Islet of Langerhans (tissue), 1 donor: ENCODE measurements at regions not wholly inside any gene's neighbourhood (a gene's known extent, or its start where the extent isn't known, plus 50 kb on each side); places are given as distances from the start of the nearest gene placed in this dataset.
"Not testable (repeated sequence)": the region's sequence is repeated elsewhere in the genome, so short reads cannot be mapped to it uniquely, and the experiment has no call there.

Source experiments
- FAIRE-seq: peaks from one replicate; lab custom pipeline; 2011; peaks lifted over from hg19 to GRCh38; lab: Jason Lieb, UNC

DNA sequence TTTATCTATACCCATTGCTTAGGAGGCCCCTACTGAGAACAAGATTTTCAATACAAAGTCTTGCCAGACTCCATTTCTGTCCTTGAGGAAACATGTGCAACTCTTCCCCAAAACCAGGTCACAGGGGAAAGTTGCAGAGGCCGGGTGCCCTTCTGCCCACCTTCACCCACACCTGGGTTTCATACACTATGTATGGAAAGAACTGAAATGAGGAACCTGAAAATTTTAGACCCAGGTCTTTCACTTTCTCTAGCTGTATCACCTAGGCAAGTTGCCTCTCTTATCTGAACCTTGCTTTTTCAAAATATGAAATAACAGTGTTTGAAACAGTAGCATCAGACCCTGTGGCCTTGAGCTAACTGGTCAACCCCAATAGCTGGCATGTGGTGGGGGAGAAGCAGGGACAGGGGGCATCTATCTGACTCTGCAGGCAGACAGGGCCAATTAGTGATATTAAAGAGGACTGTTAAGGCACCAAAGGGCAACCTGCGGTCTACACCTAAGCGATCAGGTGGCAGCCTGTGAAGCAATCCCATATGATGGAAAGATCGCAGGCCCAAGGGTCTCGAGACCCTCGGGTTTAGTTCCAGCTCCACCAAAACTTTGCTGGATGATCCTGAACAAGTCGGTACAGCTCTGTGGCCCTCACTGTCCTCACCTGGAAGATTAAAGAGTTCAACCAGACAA lies 346.5 kb downstream of the BCL11B start:
- no peak for FAIRE-seq

DNA sequence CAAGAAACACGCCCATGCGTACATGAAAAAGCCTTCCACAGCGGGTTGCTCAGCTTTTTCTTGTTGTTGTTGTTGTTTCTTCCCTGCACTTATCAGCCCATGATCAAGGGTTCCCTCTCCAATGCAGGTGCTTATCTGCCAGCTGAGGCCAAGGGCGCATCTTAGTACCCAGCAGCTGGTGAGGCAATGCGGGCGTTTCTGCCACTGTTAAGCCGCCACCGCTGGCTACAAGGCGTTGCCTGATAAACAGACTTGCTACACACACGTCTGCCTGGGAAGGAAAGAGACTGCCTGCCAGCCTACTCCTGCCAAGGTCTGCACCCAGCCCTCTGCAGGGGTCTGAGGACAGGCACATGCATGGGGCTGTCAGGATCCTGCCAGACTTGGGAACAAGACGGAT lies 345.9 kb downstream of the BCL11B start:
- FAIRE-seq, result no peak

DNA sequence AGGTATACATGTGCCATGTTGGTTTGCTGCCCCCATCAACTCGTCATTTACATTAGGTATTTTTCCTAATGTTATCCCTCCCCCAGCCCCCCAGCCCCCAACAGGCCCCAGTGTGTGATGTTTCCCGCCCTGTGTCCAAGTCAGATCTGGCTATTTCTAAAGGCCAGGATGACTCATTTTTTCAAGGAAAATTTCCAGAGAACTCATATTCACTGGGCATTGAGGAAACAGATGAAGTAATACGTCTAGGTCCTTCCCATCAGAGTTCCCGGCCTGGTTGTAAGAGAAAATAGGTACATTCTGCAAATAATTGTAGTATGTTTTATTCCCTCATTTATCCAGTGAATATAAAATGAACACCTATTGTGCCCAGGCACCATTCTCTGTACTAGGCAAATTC lies 345.2 kb downstream of the BCL11B start:
- no peak for FAIRE-seq

DNA sequence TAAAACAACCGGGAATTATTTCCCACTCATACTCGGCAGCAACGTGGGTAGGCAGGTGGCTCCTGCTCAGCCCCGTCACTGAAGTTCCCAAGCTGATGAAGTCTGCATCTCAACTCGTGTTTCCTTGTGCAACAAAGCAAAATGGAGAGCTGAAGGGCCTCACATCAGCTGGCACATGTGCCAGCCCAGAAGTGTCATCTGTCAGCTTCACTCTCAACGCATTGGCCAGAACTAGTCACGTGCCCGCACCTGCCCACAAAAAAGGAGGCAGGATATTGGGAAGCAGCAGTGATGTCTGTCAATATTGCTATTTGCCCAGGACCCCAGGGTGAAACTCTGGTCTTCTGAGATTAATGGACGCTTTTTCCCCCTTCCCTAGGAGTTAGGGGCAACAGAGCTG lies 344.0 kb downstream of the BCL11B start:
- FAIRE-seq, result no peak

GRCh38 chr14:98928418-98928817 lies 343.6 kb downstream of the BCL11B start:
- no peak for FAIRE-seq

DNA sequence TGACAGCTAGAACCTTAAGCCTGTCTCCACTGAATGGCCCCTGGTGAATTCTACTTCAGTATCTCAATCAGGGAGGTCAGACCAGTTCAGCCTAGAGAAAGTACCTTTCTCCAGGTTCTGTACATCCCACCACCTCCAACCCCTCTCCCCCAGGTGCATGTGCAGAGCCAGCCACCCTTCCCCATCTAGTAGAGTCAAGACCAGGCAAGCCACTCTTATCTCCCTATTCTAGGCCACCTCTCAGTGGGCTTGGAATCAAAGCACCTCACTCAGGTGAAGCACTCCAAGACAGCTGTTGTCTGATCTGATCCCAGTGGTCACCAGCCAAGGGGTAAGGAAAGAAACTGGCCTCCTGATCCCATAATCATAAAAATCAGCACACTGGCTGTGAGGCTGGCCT lies 340.9 kb downstream of the BCL11B start:
- no peak for FAIRE-seq

- no peak for FAIRE-seq
These were observed 340.1 kb downstream of the BCL11B start for GRCh38 chr14:98931911-98932310.

DNA sequence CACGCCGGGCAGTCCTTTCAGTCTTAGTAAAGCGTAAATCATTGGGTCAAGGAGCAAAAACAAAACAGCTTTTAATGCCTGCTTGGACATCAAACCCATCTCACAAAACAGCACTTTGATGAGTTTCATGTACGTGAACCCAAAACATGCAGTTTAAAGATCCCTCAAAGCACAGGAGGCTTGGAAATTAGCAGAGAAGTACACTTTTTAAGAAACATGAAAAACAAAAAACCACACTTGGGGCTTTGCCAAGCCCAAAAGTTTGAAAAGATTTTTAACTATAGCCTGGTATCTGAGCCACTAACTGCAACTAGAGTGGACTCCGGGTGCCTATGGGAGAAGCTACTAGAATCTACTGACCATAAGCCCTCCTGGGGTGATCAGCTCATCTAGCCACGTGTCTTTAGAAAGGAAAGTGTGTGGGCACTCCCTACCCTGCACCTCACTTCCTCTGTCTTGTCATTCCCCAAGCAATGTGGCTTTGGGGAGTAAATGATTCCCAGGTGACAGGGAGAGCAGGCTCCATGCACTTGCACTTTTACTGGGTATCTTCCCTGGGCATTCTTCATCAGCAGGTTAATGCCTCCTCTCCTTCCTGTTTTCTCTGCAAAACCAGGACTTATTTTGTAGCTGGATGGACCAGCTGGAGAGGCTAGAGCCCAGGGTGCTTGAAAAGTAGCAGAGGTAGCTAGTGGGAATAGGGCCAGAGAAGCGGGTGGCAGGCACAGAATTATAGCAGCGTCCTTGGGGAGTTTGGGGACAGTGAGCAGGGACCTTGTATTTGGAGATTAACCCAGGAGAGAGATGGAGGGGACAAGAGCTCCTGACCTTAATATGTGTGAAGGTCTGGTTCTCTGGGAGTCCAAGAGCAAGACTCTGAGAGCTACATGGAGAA lies 339.3 kb downstream of the BCL11B start:
- FAIRE-seq, result no peak

- not testable (repeated sequence) for FAIRE-seq
These were observed 337.4 kb downstream of the BCL11B start for GRCh38 chr14:98934569-98934968.

- no peak for FAIRE-seq
These were observed 336.1 kb downstream of the BCL11B start for GRCh38 chr14:98935921-98936320.

GRCh38 chr14:98937021-98937420 lies 335.0 kb downstream of the BCL11B start:
- no peak for FAIRE-seq

DNA sequence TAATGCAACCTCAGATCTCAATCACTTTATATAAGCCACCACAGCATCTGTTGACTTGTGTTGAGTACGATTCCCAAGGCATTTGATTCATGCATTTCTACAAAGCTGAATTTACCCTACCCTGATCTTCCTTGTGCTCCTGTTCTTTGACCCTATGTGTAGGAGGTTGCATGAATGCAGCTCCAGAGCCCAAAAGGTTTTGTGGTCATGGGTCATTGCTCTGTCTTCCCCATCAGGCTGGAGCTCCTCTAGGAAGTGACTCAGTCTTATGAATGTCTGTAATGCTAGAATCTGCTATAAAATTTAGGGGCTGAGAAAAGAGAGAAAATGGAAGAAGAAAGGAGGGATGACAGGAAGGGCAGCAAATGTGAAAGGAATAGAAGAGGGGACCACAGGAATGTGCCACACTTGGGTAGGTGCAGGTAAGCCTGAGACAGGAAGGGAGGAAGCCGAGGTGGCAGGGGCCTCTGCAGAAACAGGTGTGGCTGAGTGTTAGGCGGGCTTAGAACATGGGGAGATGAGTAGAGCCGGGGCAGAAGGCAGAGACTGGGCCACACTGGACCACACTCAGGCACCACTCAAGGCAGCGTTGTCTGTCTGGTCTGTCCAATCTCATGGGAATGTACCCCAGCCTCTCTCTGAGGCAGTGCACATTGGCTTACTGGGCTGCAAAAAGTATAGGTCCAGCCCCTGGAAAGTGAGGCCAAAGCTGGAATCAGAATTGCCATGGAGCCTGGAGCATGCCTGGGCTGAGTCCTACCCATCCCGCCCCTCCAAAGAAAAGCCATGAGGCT lies 334.1 kb downstream of the BCL11B start:
- no peak for FAIRE-seq

- FAIRE-seq, result no peak
These were observed 331.1 kb downstream of the BCL11B start for GRCh38 chr14:98940693-98941437.

DNA sequence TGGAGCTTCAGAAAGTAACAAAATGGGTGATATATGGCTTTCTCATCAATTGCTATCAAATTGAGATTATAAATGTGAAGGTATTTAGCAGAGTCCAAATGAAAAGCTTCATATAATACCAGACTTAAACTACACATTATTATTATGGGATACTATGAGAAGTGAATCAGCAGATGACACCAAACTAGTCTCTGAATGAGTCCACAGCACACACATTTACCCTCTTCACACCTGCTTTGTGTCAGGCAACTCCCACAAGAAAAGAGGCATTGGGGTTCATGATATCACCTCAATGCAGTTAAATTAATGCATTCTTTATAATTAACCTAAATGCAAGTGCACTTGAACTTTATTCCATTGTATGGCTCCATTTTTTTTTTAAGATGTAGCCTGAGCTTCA lies 330.5 kb downstream of the BCL11B start:
- FAIRE-seq, result no peak

DNA sequence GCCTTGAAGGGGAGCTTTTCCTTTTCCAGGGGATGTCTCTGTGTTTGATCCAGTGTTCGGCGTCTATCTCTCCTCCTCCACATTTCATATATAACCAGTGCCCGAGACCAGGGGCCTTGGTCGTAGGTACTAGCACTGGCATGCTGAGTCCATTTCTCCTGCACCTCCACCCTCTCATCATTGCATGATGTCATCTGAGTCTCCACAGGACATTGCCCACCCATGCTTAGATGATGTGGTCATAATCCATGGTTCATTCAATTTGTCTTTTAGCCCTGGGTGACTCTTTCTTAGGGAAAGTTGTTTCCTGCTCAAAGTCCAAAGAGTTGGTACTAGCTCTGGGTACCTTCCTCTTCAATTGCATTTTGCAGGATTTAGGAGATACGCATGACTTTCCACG lies 328.1 kb downstream of the BCL11B start:
- FAIRE-seq, result no peak

- no peak for FAIRE-seq
These were observed 327.0 kb downstream of the BCL11B start for GRCh38 chr14:98944989-98945388.

DNA sequence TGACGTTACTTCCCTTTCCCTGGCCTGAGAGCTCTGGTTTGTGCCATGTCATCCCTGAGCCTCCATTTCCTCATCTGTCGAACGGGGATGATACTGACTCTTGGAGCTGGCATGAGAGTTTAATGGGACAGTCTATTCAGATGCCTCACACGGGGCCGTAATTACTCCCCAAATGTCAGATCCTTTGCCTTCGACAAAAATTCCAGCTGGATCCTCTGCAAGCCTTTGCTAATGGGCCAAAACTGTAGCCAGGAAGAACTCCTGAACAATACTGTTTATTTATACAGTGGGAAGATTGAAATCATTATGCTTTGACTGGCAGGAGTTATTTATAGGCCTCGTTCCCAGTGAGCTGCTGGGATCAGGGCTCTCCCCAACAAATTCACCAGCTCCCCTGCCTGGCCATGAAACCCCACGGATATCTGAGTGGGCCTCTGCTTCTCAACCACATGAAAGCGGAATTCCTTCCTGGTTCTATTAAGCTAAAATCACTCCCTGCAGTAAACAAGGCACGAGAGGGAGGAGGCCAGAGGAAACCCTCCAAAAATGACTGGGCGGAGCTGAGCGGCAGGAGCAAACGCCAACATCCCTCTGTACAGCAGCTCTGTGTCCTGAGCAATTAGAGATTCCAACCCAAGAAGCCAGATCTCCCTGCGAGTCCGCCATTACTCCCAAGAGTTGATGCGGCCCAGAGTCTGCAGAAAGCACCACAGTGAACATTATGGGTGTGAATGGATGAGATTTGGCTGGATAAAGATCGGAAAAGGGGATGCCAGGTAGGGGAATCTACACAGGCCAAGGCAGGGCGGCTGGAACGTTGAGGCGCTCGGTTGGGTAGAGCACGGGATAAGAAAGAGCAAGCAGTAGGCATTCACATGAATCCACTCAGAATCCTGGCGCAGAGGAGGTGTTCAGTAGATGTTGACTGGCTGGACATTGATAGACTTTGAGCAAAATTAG lies 326.1 kb downstream of the BCL11B start:
- FAIRE-seq, result no peak

GRCh38 chr14:98946940-98947339 lies 325.1 kb downstream of the BCL11B start:
- FAIRE-seq, result no peak

DNA sequence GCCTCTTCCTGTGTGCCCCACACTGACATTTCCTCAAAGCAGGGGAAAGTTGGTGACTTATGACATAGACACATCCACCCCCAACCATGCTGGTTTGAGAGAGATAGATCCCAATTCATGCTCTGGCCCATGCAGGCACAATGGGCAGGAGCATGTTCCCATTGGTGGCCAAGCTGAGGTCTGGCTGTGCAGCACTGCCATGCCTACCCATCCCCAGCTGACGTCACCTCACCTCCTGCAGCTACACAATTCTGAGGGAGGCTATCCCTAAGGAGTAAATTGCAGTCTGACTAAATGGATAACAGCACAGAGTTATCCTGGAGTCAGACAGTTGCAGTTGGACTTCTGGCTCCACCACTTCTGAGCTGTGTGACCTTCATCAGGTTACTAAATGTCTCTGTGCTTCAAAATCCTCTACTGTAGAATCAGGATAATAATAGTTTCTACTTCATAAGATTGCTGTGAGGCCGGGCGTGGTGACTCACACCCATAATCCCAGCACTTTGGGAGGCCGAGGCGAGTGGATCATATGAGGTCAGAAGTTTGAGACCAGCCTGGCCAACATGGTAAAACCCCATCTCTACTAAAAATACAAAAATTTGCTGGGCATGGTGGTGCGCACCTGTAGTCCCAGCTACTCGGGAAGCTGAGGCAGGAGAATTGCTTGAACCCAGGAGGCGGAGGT lies 323.9 kb downstream of the BCL11B start:
- no peak for FAIRE-seq

DNA sequence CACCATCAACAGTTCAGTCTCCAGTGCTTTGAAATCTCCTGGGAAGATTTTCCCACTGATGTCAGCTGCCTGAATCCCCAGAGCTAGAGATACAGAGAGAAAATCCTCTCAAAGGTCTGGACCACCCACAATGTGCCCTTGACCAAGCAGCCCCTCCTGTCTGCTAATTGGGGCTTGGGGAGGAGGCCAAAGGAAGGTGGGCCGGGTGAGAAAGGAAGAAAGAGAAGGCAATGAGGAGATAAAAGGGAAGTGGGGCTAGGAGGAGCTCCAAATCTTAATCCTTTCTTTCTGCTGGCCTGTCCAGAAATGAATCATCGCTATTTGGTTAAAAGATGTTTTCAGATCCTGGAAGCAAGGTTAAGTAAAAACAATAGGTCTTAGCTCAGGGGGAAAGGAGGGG lies 322.9 kb downstream of the BCL11B start:
- no peak for FAIRE-seq
